GM21576 (cell line): ENCODE measurements at regions not wholly inside any gene's neighbourhood (a gene's known extent, or its start where the extent isn't known, plus 50 kb on each side); places are given as distances from the start of the nearest gene placed in this dataset.
"Not testable (repeated sequence)": the region's sequence is repeated elsewhere in the genome, so short reads cannot be mapped to it uniquely, and the experiment has no call there.

Experiments used
- ATAC-seq: cut with Tn5 transposase; IDR thresholded peaks from one replicate; pipeline ENCODE4 v1.9.1; 2021; ENCODE audit warnings: mild to moderate bottlenecking, moderate library complexity; ENCODE audit not compliant: unreplicated experiment

- ATAC-seq: no peak
These were observed 99.6 kb upstream of the SEMA3D start for GRCh38 chr7:85286446-85286845.

- no peak for ATAC-seq
These were observed 98.7 kb upstream of the SEMA3D start for GRCh38 chr7:85285527-85285926.

- no peak for ATAC-seq
These were observed 88.3 kb upstream of the SEMA3D start for GRCh38 chr7:85275204-85275603.

- no peak for ATAC-seq
These were observed 87.6 kb upstream of the SEMA3D start for GRCh38 chr7:85274454-85274853.

- ATAC-seq: no peak
These were observed 76.0 kb upstream of the SEMA3D start for GRCh38 chr7:85262891-85263290.

GRCh38 chr7:85261336-85261735, 74.5 kb upstream of the SEMA3D start:
- no peak for ATAC-seq

- not testable (repeated sequence) for ATAC-seq
These were observed 62.9 kb upstream of the SEMA3D start for GRCh38 chr7:85249787-85250186.

GRCh38 chr7:85239109-85239508, 52.3 kb upstream of the SEMA3D start:
- no peak for ATAC-seq

GRCh38 chr7:85237721-85238120, 50.9 kb upstream of the SEMA3D start:
- no peak for ATAC-seq
